SIG-M5 treated with dmso at 0.1 percent for 504 hours (cell line): ENCODE measurements at regions not wholly inside any gene's neighbourhood (a gene's known extent, or its start where the extent isn't known, plus 50 kb on each side); places are given as distances from the start of the nearest gene placed in this dataset.
"Not testable (repeated sequence)": the region's sequence is repeated elsewhere in the genome, so short reads cannot be mapped to it uniquely, and the experiment has no call there.

ENCODE experiments used
- DNase-seq: peaks from one replicate; lab custom pipeline; 2025; ENCODE audit not compliant: unreplicated experiment; lab: John Stamatoyannopoulos, UW

- DNase-seq = not testable (repeated sequence)
Observed at GRCh38 chr16:63760246-63760645, 1361.6 kb downstream of the CDH11 start.

- DNase-seq = no peak
Observed at GRCh38 chr16:63752347-63752746, 1369.5 kb downstream of the CDH11 start.

GRCh38 chr16:63749276-63749675 is 1372.6 kb downstream of the CDH11 start:
- no peak for DNase-seq

- no peak for DNase-seq
Observed at GRCh38 chr16:63745456-63745855, 1376.4 kb downstream of the CDH11 start.

GRCh38 chr16:63744077-63744874 is 1377.6 kb downstream of the CDH11 start:
- no peak for DNase-seq

GRCh38 chr16:63742150-63742549 is 1379.7 kb downstream of the CDH11 start:
- no peak for DNase-seq

- DNase-seq = no peak
Observed at GRCh38 chr16:63737633-63738032, 1384.2 kb downstream of the CDH11 start.

- DNase-seq = no peak
Observed at GRCh38 chr16:63735456-63735855, 1386.4 kb downstream of the CDH11 start.

- no peak for DNase-seq
Observed at GRCh38 chr16:63720848-63721247, 1401.0 kb downstream of the CDH11 start.

GRCh38 chr16:63719926-63720325 is 1401.9 kb downstream of the CDH11 start:
- DNase-seq = no peak

- DNase-seq = no peak
Observed at GRCh38 chr16:63717806-63718205, 1404.1 kb downstream of the CDH11 start.

- no peak for DNase-seq
Observed at GRCh38 chr16:63714876-63715275, 1407.0 kb downstream of the CDH11 start.

- no peak for DNase-seq
Observed at GRCh38 chr16:63712725-63713124, 1409.1 kb downstream of the CDH11 start.

- no peak for DNase-seq
Observed at GRCh38 chr16:63703612-63704011, 1418.3 kb downstream of the CDH11 start.

- no peak for DNase-seq
Observed at GRCh38 chr16:63702981-63703590, 1418.8 kb downstream of the CDH11 start.

- DNase-seq = no peak
Observed at GRCh38 chr16:63697736-63698135, 1424.1 kb downstream of the CDH11 start.

- no peak for DNase-seq
Observed at GRCh38 chr16:63695347-63695746, 1426.5 kb downstream of the CDH11 start.

GRCh38 chr16:63690961-63691360 is 1430.9 kb downstream of the CDH11 start:
- DNase-seq = no peak

GRCh38 chr16:63690267-63690666 is 1431.6 kb downstream of the CDH11 start:
- DNase-seq = no peak

GRCh38 chr16:63689068-63689467 is 1432.8 kb downstream of the CDH11 start:
- DNase-seq = no peak

- no peak for DNase-seq
Observed at GRCh38 chr16:63684149-63685101, 1437.4 kb downstream of the CDH11 start.

- no peak for DNase-seq
Observed at GRCh38 chr16:63682844-63683243, 1439.0 kb downstream of the CDH11 start.
